NCI-H524 (cell line): ENCODE measurements at regions not wholly inside any gene's neighbourhood (a gene's known extent, or its start where the extent isn't known, plus 50 kb on each side); places are given as distances from the start of the nearest gene placed in this dataset.
"Not testable (repeated sequence)": the region's sequence is repeated elsewhere in the genome, so short reads cannot be mapped to it uniquely, and the experiment has no call there.

ENCODE experiments used
- DNase-seq, 2 experiments: peaks; one replicate each; lab custom pipeline; 2025; lab: John Stamatoyannopoulos, UW

DNA sequence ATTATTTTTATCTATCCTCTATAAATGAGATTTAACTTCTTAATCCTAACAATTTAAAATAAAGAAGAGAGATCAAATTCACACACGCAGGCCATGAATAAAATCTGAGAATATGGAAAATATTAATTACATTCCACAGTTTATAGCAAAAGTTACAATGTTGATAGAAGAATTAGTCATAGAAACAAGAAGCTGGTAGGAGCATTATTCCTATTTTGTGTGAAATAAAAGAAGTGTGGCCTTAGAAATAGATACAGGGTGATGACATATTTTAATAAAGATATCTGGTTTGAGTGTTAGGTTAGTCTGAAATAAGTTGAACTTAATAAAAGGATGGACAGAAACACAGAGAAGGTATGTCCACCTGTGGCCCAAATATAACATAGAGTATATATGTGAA lies 790.4 kb upstream of the NUDT12 start:
- DNase-seq = no peak

DNA sequence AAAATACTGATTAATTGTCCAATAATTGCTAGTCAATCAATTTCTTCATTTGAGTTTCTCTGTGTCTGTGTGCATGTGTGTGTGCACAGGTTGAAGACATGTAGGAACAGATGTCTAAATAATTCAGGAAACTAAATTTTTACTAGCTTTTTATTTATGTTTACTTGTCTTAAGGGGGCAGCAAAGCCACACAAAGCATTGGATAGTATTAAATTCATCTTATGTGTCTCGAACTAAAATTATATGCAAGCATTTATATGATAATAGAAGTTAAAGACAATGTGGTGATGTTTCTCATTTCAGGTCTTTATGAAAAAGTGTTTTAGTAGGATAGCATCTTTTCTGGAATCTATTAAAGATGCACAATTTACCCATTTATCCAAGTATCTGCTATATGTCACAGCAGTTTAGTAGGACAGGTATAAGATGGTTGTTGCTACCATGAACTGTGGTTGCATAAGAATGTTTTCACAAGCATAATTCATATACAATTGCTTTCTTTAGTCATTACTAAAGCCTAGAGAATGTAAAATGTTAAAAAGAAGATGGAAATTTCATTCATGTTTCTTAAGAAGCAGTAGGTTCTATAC lies 784.6 kb upstream of the NUDT12 start:
- peak in 1 of 2 experiments; percentile 41 for DNase-seq

DNA sequence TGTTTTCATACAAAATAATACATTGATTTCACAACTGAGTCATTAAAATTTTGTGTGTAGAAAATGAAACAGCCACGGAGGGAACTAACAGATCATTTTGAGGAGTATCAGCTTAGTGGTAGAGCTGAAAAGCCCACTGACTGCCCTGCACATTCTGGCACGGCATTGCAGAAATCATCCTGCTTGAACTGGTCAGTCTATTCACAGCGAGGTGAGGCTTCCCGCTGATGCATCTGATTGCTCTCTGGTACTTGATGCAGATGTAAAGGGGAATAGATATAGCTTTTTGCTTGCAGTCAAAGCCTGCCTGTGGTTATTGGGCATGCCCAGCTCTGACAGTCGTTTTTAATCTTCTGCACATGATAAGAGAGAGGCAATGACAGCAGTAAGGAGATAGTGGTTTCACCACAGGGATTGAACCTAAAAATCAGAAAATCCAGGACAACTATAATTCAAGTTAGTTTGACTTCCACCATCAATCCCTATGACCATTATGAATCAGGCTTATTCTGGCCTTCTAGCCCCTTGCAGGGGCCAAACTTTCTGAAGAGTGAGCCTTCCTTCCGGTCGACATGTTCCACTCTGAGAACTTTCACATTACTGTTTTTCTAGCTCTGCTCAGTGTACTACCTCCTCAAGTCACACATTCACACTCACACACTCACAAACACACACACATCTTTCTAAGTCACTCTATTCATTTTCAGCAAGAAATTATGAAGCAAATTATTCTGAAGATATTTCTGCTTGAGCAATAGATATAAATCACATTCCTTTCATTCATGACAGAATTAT lies 782.8 kb upstream of the NUDT12 start:
- DNase-seq = no peak

DNA sequence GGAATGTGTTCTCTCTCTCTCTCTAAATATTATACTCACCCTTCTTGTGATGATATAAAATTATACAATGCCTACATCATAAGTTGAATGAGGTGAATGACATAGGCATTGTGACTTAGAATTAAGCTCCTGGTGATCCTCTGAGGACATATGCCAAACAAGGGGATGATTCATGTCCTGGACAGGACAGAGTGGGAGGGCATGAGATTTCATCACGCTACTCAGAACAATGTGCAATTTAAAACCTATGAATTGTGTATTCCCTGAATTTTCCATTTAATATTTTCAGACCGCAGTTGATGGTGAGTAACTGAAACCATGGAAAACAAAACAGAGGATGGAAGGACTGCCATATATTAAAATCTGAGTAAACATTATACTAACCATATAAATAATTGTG lies 782.2 kb upstream of the NUDT12 start:
- DNase-seq = no peak

DNA sequence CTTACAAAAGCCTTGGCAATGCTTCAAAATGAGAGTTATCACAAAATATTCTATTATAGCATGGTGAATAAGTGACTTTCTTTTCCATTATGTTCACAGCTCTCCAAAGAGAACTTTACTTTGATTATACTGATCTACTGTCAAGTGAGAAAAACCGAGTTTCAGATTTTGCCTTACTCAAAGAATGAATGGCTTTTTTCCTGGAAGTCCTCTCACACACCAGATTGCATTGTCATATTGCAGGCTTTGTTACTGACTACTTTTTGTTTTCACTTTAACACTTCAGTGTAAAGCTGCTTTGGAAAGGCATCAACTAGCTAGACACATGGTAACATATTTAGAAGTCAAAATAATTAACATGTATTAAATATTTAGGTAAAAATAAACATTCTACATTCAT lies 765.2 kb upstream of the NUDT12 start:
- DNase-seq = no peak

DNA sequence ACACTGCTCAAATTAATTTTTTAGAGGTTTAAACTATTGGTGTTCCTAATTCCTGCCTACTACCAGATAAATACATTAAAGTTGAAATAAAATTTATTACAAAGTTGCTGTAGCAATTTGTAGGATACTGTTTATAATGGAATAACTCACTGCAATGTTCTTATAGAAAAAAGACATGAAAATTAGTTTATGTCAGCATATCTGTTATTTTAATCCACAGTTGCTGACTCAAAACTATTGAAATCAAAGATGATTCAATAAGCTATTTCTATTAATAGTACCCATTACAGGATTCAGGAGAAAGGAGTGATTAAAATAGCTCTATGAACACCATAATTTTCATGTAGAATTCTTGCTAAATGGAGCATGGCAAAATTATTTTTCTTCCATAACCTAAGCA lies 764.4 kb upstream of the NUDT12 start:
- no peak for DNase-seq

DNA sequence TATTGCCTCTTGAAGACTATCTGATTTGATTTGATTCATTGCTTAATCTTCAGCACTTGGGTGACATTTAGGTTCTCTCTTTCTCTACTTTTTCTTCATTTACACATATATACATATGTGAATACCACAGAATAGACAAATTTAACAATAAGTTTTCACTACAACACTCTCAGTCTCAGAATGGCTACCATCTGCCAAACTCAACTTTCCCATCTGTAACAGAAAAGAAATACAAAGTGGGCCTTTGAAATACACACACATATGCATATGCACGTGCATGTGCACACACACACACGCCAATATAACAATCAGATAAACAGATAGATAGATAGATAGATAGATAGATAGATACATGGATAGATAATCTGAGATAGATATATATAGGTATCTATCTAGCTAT lies 762.8 kb upstream of the NUDT12 start:
- no peak for DNase-seq

DNA sequence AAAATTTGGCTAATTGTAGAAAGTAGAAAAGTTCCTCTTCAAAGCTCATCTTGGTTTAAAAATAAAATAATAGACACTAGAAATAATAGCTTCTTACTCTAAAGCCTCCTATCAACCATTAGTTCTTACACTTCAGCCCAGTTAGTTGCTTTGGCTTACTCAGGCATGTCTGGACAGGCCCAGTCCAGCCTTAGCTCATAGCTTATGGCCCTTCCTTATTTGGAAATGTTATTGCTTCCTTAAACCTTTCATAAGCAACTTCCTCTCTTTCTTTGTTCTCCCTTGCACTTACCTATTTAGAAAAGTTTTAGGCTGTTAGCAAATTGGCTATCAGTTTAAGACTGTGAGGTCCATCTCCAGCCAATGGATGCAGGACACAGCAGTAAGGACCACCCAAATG lies 754.1 kb upstream of the NUDT12 start:
- not testable (repeated sequence) for DNase-seq

DNA sequence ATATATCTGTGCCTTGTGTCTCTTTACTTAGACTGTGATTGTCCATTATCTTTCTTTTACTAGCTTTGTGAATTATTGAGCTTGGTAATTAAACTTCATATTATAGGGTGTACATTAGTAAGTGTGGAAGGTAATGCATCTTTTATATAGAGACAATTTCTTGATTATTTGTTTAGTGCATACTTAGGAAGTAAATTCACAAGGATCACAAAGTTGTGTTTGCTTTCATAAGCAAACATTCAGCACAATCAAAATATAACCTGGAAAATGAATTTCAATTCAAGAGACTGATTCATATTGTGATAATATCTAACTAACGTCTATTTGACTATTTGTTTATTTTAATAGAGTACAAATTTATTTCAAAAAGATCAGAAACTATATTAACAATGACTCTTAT lies 749.9 kb upstream of the NUDT12 start:
- DNase-seq = no peak

DNA sequence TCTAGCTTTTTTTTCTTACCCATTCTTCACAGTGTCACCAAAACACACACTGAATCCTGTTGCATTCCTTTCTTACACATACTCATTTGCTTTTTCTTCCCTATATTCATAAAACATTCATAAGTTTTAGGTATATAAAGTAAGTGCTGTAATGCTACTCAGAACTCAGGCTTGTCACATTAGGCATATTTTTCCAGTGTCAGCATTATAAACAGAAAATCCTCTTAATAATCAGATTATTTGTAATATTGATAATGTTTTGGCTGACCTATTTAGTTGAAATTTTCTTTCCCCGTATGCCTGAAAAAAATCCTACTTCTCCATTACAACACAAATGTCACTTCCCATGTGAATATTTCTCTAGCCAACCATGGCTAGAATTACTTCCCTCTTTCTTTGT lies 743.0 kb upstream of the NUDT12 start:
- no peak for DNase-seq

DNA sequence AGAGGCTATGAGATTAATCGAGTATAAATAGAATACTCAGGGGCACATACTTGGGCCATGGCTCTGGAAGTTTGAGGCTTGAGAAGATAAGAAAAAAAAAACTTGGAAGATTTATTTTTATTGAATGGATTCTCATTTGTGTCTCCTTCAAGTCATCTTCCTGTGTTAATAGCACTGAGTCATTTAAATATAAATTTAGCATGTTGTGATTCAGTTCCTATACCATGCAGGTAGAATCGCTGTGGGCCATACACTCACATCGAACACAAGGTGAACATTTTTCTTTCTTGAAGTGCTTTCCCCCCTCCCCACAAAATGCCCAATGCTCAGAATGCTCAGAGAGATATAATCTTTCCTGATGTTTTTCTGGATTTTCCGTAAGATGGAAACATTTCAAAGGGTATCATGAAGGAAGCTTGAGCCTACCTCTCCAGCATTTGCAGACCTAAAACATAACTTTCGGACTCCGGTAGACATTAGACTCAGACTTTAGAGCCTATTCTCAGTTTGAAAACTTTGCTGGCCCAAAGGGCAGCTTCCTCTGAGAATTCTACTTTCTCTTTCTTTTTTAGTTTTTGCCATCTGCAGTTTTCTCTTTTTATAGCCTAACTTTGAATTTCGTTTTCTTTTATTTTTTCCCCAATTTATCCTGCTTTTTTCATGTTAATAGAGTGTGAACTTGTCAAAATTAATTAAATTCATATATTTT lies 737.6 kb upstream of the NUDT12 start:
- no peak for DNase-seq

DNA sequence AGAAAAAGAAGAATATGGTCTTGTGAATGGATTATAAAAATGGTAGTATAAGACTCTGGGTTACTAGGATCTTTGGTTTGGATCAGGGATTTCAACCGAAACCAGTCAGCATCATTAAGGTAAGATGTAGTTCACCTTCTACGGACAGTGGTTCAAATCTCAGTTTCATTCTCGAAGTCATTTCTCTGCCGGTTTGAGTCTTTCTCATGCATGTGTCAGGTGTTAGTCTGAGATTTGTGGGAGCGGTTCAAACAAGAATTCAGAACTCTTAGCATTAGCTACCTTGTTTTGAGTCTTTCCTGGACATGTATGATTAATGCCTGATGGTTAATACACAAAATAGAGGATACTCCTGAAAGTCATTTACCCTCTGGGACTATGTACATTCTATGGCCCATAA lies 735.9 kb upstream of the NUDT12 start:
- DNase-seq = no peak

DNA sequence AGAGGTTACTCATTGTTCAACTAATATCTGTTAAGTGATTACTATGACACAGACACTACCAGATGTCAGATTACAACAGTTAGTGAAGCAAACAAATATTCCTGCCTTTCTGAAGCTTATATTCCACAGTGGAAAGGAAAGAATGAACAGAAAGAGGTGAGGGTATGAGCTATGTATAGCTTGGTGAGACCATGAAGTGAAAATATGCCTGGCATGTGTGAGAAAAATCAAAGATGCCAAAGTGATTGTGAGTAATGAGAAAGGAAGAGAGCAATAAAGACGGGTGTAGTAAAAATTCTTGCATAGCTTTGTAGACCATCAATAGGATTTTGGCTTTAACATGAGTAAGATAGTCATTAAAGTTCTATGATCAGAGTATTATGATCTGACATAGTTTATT lies 734.5 kb upstream of the NUDT12 start:
- DNase-seq = no peak

DNA sequence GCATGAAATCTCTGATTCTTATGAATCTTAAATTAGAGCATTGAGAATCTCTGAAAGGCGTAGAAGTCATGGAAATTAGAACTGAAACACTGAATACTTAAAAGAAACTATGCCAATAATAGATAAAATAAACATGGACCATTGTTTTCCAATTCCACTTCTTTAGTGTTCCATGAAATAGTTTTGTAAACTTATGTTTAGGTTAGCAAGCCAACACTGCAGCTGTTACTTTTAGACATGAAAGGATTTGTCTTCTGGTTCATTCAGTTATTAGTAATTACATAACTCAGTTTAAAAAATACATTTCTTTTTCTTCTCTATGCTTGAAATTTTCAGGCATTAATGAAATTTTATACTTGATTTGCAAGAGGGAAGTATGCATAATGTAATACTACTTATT lies 733.4 kb upstream of the NUDT12 start:
- no peak for DNase-seq

DNA sequence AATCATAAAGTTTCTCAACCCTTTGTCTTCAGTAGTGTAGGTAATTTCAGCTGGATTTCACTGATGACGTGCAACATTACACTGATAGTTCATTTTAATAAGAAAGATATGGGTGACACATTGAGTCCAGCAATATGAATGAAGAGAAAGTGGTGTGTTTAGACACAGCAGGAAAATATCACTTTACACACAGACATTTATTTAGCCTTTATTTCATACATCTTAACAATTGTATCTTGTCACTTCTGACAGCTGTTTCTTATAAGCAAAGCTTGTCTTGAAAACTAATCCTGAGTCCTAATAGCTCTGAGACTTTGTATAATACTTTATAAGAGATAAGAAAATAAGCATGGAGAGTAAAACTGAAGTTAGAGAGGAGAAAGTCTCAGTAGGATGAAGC lies 720.5 kb upstream of the NUDT12 start:
- no peak for DNase-seq

DNA sequence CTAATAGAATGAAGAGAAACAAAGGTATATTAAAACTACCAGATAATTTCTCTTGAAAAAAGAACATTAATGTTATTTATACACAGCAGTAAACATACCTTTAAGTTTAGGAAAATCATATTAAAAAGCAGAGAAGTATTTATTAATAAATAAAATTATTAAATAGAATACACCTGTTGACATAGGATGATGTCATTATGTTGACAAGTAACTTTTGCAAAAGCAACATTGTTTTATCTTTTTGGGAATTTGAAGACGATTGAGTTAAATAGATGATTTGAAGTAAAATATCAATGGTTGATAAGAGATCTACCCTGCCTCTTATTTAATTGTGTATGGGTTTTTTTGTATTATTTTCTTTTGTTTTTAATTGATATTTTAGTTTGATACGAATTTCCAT lies 711.1 kb upstream of the NUDT12 start:
- no peak for DNase-seq

DNA sequence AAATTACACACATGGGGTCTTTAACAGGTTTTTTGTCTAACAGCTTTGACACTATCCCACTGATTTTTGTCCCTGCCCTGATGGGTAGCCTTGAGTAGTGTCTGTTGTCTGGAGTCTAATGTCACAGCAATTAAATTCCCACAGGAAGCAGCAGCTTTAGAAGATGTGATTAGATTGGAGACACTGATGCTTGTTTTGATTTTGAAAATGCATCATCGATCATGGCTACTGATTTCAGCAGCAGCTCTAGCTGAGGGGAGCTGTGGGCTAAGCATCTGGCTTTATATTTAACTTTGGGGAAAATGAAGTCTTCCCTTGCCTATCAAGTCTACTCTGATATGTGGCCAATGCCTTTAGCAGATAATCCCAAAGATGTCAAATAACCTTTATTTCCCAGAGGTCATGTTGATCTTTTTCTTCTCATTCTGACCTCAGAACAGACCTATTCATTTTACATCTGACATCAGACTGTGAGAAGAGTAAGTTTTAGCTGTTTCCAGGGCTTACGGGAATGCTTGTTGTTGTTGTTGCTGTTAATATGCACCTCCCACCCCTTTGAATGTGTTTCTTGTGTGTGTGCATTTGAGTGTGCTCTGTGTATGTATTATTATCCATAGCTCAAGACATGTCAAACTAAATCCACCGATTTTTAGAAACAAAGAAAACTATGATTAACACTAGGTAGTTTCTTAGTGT lies 704.9 kb upstream of the NUDT12 start:
- DNase-seq = no peak

DNA sequence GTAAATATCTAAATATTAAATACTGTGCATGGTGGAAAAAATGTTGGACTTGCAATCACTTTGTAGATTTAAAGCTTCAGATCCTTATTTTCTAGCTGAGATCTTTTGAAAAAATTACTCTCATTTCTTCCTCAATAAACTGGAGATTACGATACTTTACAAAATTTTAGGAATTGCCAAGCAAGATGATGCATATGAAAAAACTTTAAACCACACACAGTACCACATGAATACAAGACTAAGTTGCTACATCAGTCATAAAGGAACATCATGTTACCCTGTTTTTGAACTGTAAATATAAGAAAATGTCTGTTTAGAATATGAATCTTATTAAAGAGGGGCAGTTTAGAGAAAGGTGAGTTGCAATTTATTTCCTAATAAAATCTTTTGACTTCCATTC lies 703.6 kb upstream of the NUDT12 start:
- DNase-seq = no peak

DNA sequence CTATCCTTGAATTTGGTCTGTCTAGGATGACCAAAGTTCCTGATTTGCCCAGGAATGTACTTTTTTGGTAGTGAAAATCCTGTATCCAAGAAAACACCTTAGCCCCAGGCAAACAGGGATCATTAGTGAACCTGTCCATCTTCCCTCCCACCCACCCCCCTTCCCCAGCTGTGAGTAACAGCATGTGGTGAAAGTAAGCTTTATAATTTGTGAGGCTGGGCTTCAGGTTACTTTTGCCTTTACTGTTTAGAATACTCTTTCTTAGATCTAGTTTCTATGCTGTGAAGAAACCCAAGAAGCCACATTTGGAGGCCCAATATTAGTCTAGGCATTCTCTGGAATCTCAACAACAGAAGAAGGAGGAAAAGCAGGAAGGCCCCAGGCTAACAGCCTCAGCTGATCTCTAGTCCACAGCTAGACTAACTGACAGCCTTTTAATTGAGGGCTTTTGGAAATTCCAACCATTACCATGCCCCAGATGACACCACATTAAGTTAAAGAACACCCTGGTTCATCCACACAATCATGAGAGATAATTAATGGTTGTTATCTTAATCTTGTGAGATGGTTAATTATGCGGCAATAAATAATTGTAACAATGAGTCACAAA lies 703.0 kb upstream of the NUDT12 start:
- DNase-seq = peak in 1 of 2 experiments; percentile 21

DNA sequence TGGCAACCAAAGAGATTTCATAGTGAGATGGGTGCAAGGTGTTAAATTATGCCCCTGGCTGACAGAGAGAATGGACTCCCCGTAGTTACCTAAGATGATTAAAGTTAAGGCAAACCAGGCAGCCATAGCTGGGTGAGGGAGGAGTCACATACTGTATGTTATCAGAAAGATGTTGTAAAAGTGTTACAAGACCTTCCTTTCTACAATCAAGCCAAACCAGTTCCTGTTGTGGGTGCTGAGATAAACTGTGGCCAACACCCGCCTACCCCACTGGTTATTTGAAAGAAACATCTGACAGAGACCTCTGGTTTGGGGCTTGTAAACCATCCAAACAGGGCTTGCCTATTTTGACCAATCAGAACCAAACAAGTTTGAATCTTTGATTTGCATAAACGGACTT lies 684.7 kb upstream of the NUDT12 start:
- DNase-seq = no peak

DNA sequence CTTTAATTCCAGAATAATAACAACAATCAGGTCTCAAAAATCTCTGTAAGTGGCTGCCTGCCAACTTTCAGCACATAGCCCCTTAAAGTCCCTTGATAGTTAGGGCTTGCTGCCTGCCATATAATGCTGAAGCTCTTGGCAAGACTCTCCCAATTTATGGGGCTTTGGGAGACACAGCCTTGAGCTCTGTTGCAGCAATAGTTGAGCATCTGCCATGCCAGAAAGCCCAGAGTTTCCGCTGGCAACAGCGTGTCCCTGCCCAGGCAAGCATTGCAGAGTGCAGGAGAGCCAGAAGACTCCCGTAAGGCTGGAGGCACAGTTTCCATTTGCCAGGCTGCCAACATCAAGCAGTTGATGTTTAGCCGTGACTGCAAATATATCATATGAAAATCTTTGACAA lies 678.5 kb upstream of the NUDT12 start:
- DNase-seq = peak in 1 of 2 experiments; percentile 19

DNA sequence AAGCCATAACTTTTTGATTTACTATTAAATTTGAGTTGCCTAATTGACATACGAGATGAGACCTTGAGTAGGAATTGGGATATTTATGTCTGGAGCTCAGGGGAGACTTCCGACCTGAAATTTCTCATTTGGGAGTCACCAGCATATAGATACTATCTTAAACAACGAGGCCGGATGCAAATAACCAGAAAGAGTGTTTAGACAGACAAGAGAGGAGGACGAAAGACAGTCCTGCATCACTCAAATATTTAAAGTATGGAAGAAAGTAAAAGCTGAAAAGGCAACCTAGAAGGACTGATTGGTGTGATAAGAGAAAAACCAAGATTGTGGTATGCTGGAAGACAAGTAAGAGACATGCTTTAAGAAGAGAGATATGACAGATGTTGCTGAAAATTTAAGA lies 675.0 kb upstream of the NUDT12 start:
- DNase-seq = no peak
